H1 (cell line): ENCODE measurements at regions not wholly inside any gene's neighbourhood (a gene's known extent, or its start where the extent isn't known, plus 50 kb on each side); places are given as distances from the start of the nearest gene placed in this dataset.
A peak's percentile ranks its signal among the peaks of the same experiment; 100 is the strongest.

Experiments
- CTCF ChIA-PET: fragments of 300-600 bp; sonication (Branson Sonifier 250); formaldehyde crosslinking; loops from one replicate; lab custom pipeline; 2021; ENCODE audit not compliant: partially characterized antibody; lab: Charles Lee
- POLR2A ChIA-PET: fragments of 300-600 bp; sonication (Branson Sonifier 250); formaldehyde crosslinking; loops from one replicate; lab custom pipeline; 2021; ENCODE audit warnings: inconsistent platforms; ENCODE audit not compliant: partially characterized antibody; lab: Charles Lee
- DNase-seq, 2 experiments: peaks; one replicate each; pipeline versions ENCODE4 v3.0.0 to v3.0.0-alpha.2; 2010 to 2022; ENCODE audit warnings: low spot score in 2 of 2, low read depth in 1 of 2, mixed read lengths in 1 of 2
- FAIRE-seq: peaks from 2 replicates; lab custom pipeline; 2011; peaks lifted over from hg19 to GRCh38; lab: Jason Lieb, UNC
- H2AFZ ChIP-seq: 2 replicates; pipeline ENCODE4 v1.8.1; 2012; ENCODE audit warnings: low read length, inconsistent platforms
- H2AK5ac ChIP-seq: 2 replicates; pipeline ENCODE4 v1.6.1; 2013; ENCODE audit warnings: low read depth, low read length
- H2BK120ac ChIP-seq: replicated peaks from 2 replicates; pipeline ENCODE3; 2013; ENCODE audit warnings: low read depth, low read length, inconsistent platforms
- H2BK12ac ChIP-seq: 2 replicates; pipeline ENCODE4 v1.6.1; 2013; ENCODE audit warnings: low read depth, low read length
- H2BK15ac ChIP-seq: 2 replicates; pipeline ENCODE4 v1.6.1; 2013; ENCODE audit warnings: low read length
- H2BK20ac ChIP-seq: 2 replicates; pipeline ENCODE4 v1.6.1; 2013; ENCODE audit warnings: low read length
- H2BK5ac ChIP-seq: 2 replicates; pipeline ENCODE4 v1.6.1; 2013; ENCODE audit warnings: low read depth, low read length
- H3K14ac ChIP-seq: 2 replicates; pipeline ENCODE4 v1.6.1; 2013; ENCODE audit warnings: inconsistent platforms; ENCODE audit not compliant: insufficient read length
- H3K18ac ChIP-seq: 2 replicates; pipeline ENCODE4 v1.6.1; 2013; ENCODE audit warnings: low read length; ENCODE audit errors: extremely low read depth
- H3K23ac ChIP-seq: 2 replicates; pipeline ENCODE4 v1.6.1; 2013; ENCODE audit warnings: inconsistent platforms; ENCODE audit not compliant: insufficient read length
- H3K23me2 ChIP-seq: 2 replicates; pipeline ENCODE4 v1.6.1; 2013; ENCODE audit warnings: low read depth, low read length
- H3K27ac ChIP-seq: 2 replicates; pipeline ENCODE4 v1.6.1; 2011; ENCODE audit warnings: low read depth, low read length, inconsistent platforms
- H3K27me3 ChIP-seq, 4 experiments: replicated peaks in 1 of 4; 1 replicate in 1 of 4; 2 replicates in 3 of 4; pipeline versions ENCODE4 v1.6.1 to v1.8.1; 2011 to 2013; ENCODE audit warnings: low read length in 3 of 4, mild to moderate bottlenecking in 3 of 4, inconsistent platforms in 2 of 4, mixed read lengths in 2 of 4, moderate library complexity in 1 of 4; ENCODE audit not compliant: control insufficient read depth in 3 of 4, insufficient read depth in 3 of 4; ENCODE audit errors: extremely low read depth in 1 of 4
- H3K36me3 ChIP-seq, 4 experiments: 2 replicates each; pipeline versions ENCODE4 v1.6.1 to v1.8.1; 2011 to 2013; ENCODE audit warnings: mild to moderate bottlenecking in 4 of 4, low read length in 3 of 4, moderate library complexity in 2 of 4, control low read depth in 1 of 4, inconsistent platforms in 1 of 4; ENCODE audit not compliant: insufficient read depth in 4 of 4, control insufficient read depth in 2 of 4
- H3K4ac ChIP-seq: replicated peaks from 2 replicates; pipeline ENCODE3; 2013; ENCODE audit warnings: low read length, low read depth, mixed read lengths, inconsistent platforms; ENCODE audit not compliant: insufficient read length
- H3K4me1 ChIP-seq, 4 experiments: replicated peaks in 1 of 4; 1 replicate in 1 of 4; 2 replicates in 3 of 4; pipeline versions ENCODE4 v1.6.1 to v1.8.1; 2011 to 2013; ENCODE audit warnings: low read length in 3 of 4, inconsistent platforms in 2 of 4, mixed read lengths in 1 of 4; ENCODE audit not compliant: insufficient read depth in 4 of 4, control insufficient read depth in 3 of 4
- H3K4me2 ChIP-seq, 2 experiments: 2 replicates each; pipeline versions ENCODE4 v1.6.1 to v1.8.1; 2011 to 2013; ENCODE audit warnings: low read depth in 2 of 2, low read length in 2 of 2, control low read depth in 1 of 2, inconsistent platforms in 1 of 2, mild to moderate bottlenecking in 1 of 2; ENCODE audit not compliant: insufficient read depth in 1 of 2
- H3K4me3 ChIP-seq, 4 experiments: fragments of 200-600, 300-600 bp in 1 of 4; sonication (generic), shearing (Covaris generic), sonication (Bioruptor Twin) in 1 of 4; 2 replicates each; pipeline versions ENCODE4 v1.5.1 to v1.8.1; 2011 to 2016; ENCODE audit warnings: low read length in 4 of 4, low read depth in 3 of 4, control low read depth in 2 of 4, inconsistent platforms in 2 of 4, mild to moderate bottlenecking in 2 of 4, mixed read lengths in 1 of 4, moderate library complexity in 1 of 4; ENCODE audit not compliant: insufficient read depth in 2 of 4; ENCODE audit errors: extremely low read depth in 1 of 4
- H3K56ac ChIP-seq: replicated peaks from 2 replicates; pipeline ENCODE3; 2013; ENCODE audit warnings: low read depth, mild to moderate bottlenecking, mixed read lengths, low read length, inconsistent platforms; ENCODE audit not compliant: insufficient read length
- H3K79me1 ChIP-seq: 2 replicates; pipeline ENCODE4 v1.6.1; 2013; ENCODE audit warnings: low read depth, low read length, control low read depth
- H3K79me2 ChIP-seq, 2 experiments: 2 replicates each; pipeline versions ENCODE4 v1.6.1 to v1.8.1; 2012 to 2013; ENCODE audit warnings: low read length in 2 of 2, mild to moderate bottlenecking in 2 of 2, inconsistent platforms in 1 of 2; ENCODE audit not compliant: insufficient read depth in 2 of 2, control insufficient read depth in 1 of 2
- H3K9ac ChIP-seq, 4 experiments: replicated peaks in 1 of 4; 1 replicate in 1 of 4; 2 replicates in 3 of 4; pipeline versions ENCODE4 v1.6.1 to v1.8.1; 2011 to 2013; ENCODE audit warnings: low read depth in 3 of 4, low read length in 3 of 4, control low read depth in 2 of 4, mild to moderate bottlenecking in 2 of 4, moderate library complexity in 2 of 4, inconsistent platforms in 1 of 4; ENCODE audit errors: extremely low read depth in 1 of 4
- H3K9me3 ChIP-seq, 2 experiments: 2 replicates each; pipeline versions ENCODE4 v1.6.1 to v1.8.1; 2012 to 2013; ENCODE audit warnings: mild to moderate bottlenecking in 2 of 2, moderate library complexity in 2 of 2, control low read depth in 1 of 2, inconsistent platforms in 1 of 2, low read depth in 1 of 2, low read length in 1 of 2, mixed read lengths in 1 of 2; ENCODE audit not compliant: insufficient read depth in 2 of 2
- H4K20me1 ChIP-seq, 2 experiments: replicated peaks in 1 of 2; 2 replicates each; pipeline versions ENCODE3 to v1.8.1; 2011 to 2013; ENCODE audit warnings: inconsistent platforms in 2 of 2, low read length in 2 of 2, mild to moderate bottlenecking in 1 of 2; ENCODE audit not compliant: insufficient read depth in 2 of 2, control insufficient read depth in 1 of 2
- H4K5ac ChIP-seq: 2 replicates; pipeline ENCODE4 v1.6.1; 2013; ENCODE audit warnings: low read length, low read depth, mixed read lengths, inconsistent platforms; ENCODE audit not compliant: insufficient read length
- H4K8ac ChIP-seq: 2 replicates; pipeline ENCODE4 v1.8.0; 2013; ENCODE audit warnings: mild to moderate bottlenecking, moderate library complexity, low read length, inconsistent platforms; ENCODE audit not compliant: insufficient read depth; ENCODE audit errors: extremely low read depth
- H4K91ac ChIP-seq: replicated peaks from 2 replicates; pipeline ENCODE3; 2013; ENCODE audit warnings: low read length, mixed read lengths, inconsistent platforms; ENCODE audit not compliant: insufficient read length
- ATF2 ChIP-seq: IDR thresholded peaks from 2 replicates; pipeline ENCODE4 v1.6.1; 2012; ENCODE audit warnings: low read length, inconsistent platforms
- CHD1 ChIP-seq: IDR thresholded peaks from 2 replicates; pipeline ENCODE4 v1.6.1; 2012; ENCODE audit warnings: low read depth, low read length, improper control_type of control experiment
- JUN ChIP-seq: IDR thresholded peaks from 2 replicates; pipeline ENCODE4 v1.6.1; 2011; ENCODE audit warnings: low read depth, mild to moderate bottlenecking, improper control_type of control experiment, low read length
- PHF8 ChIP-seq: fragments of 200-600 bp; sonication (generic); conservative IDR thresholded peaks from 2 replicates; pipeline ENCODE4 v1.7.1; 2012; ENCODE audit warnings: low read depth, mild to moderate bottlenecking, inconsistent platforms, low read length, moderate library complexity
- SIN3A ChIP-seq, 2 experiments: IDR thresholded peaks in 1 of 2; conservative IDR thresholded peaks in 1 of 2; 2 replicates each; pipeline ENCODE4 v1.6.1; 2011 to 2012; ENCODE audit warnings: low read length in 2 of 2, improper control_type of control experiment in 1 of 2, low read depth in 1 of 2, mild to moderate bottlenecking in 1 of 2
- TAF1 ChIP-seq: IDR thresholded peaks from 2 replicates; pipeline ENCODE4 v1.6.1; 2011; ENCODE audit warnings: mild to moderate bottlenecking, low read depth, low read length
- TBP ChIP-seq: IDR thresholded peaks from 2 replicates; pipeline ENCODE4 v1.6.1; 2011; ENCODE audit warnings: low read depth, low read length, improper control_type of control experiment
- WGBS, 2 experiments: shearing (Covaris generic) in 1 of 2; methylation state at CpG; one replicate each; pipeline versions ENCODE4 v1.1.6 to v1.1.7; 2013 to 2015; ENCODE audit warnings: low lambda C conversion rate in 2 of 2, mixed read lengths in 2 of 2, inconsistent platforms in 1 of 2, low coverage in 1 of 2, missing lambda C conversion rate in 1 of 2; ENCODE audit not compliant: insufficient replicate concordance in 2 of 2, insufficient coverage in 1 of 2, insufficient read length in 1 of 2; ENCODE audit errors: extremely low coverage in 1 of 2, missing lambda C conversion rate in 1 of 2; 5-methylcytosine and 5-hydroxymethylcytosine counted together

DNA sequence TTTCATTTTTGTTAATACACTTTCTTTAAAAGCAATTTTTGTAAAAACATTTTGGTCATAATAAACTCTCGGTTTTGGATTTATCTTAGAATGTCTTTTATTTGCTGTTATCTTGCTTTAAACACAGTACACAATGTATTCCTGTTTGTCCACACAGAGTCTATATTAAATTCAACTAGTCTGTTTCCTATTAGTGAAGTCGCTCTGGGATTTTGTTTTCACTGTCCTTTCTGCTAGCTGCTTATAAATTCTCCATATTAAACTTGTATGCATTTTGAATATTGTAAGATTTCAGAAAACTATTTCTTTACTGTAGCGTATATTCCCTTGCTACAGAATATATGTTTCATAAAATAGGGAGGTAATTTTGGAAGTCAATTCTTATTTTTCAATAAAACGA is 630.2 kb downstream of the HDGFL1 start:
- H3K27me3 ChIP-seq = no peaks in the 10 kb centered on the region
- 95% methylated on average over 4 of the region's 4 CpGs; no CpG with 5 or more reads in 1 of the 2 experiments for WGBS, 2 experiments
- CTCF ChIA-PET = no interaction called here
- no peaks in the 10 kb centered on the region for H4K20me1 ChIP-seq
- H2BK120ac ChIP-seq = no peak overlapping the region
- no peak overlapping the region for H3K4ac ChIP-seq
- DNase-seq = no peak
- no peaks in the 10 kb centered on the region for H3K79me2 ChIP-seq
- H2BK5ac ChIP-seq = no peak overlapping the region
- no peak for FAIRE-seq
- H3K4me1 ChIP-seq = no peaks in the 10 kb centered on the region
- H2BK20ac ChIP-seq = no peak overlapping the region
- H3K36me3 ChIP-seq = no peaks in the 10 kb centered on the region
- no peak overlapping the region for H3K27ac ChIP-seq
- H3K23ac ChIP-seq = no peak overlapping the region
- no peak overlapping the region for H2AFZ ChIP-seq
- H3K56ac ChIP-seq = no peak overlapping the region
- H3K4me3 ChIP-seq = no peak overlapping the region
- no peak overlapping the region for H2AK5ac ChIP-seq
- no peaks in the 10 kb centered on the region for H3K23me2 ChIP-seq
- no peak overlapping the region for H3K14ac ChIP-seq
- no peak overlapping the region for H3K4me2 ChIP-seq
- no peak overlapping the region for H4K5ac ChIP-seq
- no peak overlapping the region for H3K18ac ChIP-seq
- no peak overlapping the region for H4K91ac ChIP-seq
- H3K9ac ChIP-seq = peak overlapping the region in 1 of 4 experiments; percentile 34; a peak in 1 of 7 replicates
- no peaks in the 10 kb centered on the region for H3K9me3 ChIP-seq
- H4K8ac ChIP-seq = no peak overlapping the region
- no peak overlapping the region for H2BK12ac ChIP-seq
- POLR2A ChIA-PET = no interaction called here
- H3K79me1 ChIP-seq = no peaks in the 10 kb centered on the region
- no peak overlapping the region for H2BK15ac ChIP-seq
- no peak for TF ChIP-seq CHD1
- TF ChIP-seq JUN = no peak
- no peak for TF ChIP-seq TBP
- TF ChIP-seq PHF8 = no peak
- TF ChIP-seq SIN3A (conservative IDR thresholded peaks at IDR 0.05 in 1 of 2, IDR thresholded peaks at IDR 0.05 in 1 of 2; ENCODE audit: low read depth in 1 of 2, low read length in 2 of 2) = no peak
- no peak for TF ChIP-seq ATF2
- TF ChIP-seq TAF1 = no peak
